Activated CD8-positive, alpha-beta T cell treated with anti-CD3 and anti-CD28 coated beads for 36 hours (primary cell): ENCODE measurements at regions not wholly inside any gene's neighbourhood (a gene's known extent, or its start where the extent isn't known, plus 50 kb on each side); places are given as distances from the start of the nearest gene placed in this dataset.

Experiments used
- ATAC-seq: fragments of 200-7000 bp; cut with Tn5 transposase; one replicate; pipeline ENCODE4 v1.10.0; 2021; ENCODE audit warnings: mild to moderate bottlenecking, moderate library complexity
- CTCF ChIA-PET: fragments of 350-600 bp; sonication (Branson Sonifier 250); formaldehyde crosslinking; loops from one replicate; lab custom pipeline; 2021; ENCODE audit warnings: antibody characterized with exemption; lab: Charles Lee
- POLR2A ChIA-PET: fragments of 350-600 bp; sonication (Branson Sonifier 250); formaldehyde crosslinking; loops from one replicate; lab custom pipeline; 2021; ENCODE audit warnings: antibody characterized with exemption; lab: Charles Lee
- DNase-seq: peaks from one replicate; pipeline ENCODE4 v3.0.0-alpha.2; 2020
- H3K27ac Mint-ChIP-seq: one replicate; pipeline ENCODE4 v1.8.0; 2021; ENCODE audit warnings: mild to moderate bottlenecking, mixed read lengths
- H3K27me3 Mint-ChIP-seq: one replicate; pipeline ENCODE4 v1.8.0; 2021; ENCODE audit warnings: mixed read lengths
- H3K36me3 Mint-ChIP-seq: one replicate; pipeline ENCODE4 v1.8.0; 2021; ENCODE audit warnings: low read depth, mixed read lengths
- H3K4me1 Mint-ChIP-seq: one replicate; pipeline ENCODE4 v1.8.0; 2021; ENCODE audit warnings: low read depth, mixed read lengths
- H3K4me3 Mint-ChIP-seq: one replicate; pipeline ENCODE4 v1.8.0; 2021; ENCODE audit warnings: mild to moderate bottlenecking, moderate library complexity, mixed read lengths
- H3K9me3 Mint-ChIP-seq: one replicate; pipeline ENCODE4 v1.8.0; 2021; ENCODE audit warnings: mixed read lengths
- CTCF ChIP-seq: fragments of 200-600 bp; IDR thresholded peaks from one replicate; pipeline ENCODE4 v1.8.0; 2022; ENCODE audit warnings: antibody characterized with exemption, mild to moderate bottlenecking
- intact Hi-C: fragments of 100-400 bp; cut with micrococcal nuclease; formaldehyde crosslinking; loops from one replicate; pipeline ENCODE4 v1.10.0; 2022

DNA sequence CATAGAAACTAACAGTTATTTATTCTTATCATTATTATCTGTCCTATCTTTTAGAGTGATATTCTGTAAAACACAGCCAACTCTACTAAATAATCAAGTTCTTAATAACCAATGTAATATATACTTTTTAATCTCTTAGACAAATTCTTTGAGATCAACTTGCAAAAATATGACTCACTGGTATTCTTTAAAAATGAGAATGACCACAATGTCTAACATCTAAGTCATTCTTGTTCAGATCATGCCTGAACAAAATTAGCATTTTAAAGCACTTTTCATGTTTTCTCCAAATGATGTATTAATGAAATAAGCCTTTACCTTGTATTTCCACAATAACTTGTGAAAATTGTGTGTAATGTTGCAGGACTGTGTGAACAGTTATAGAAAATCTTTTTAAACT is 356.9 kb upstream of the RGMB start:
- ATAC-seq (no peak), DNase-seq (no peak)
- H3K36me3 Mint-ChIP-seq, result no peaks in the 10 kb centered on the region
- CTCF ChIA-PET, result no interaction called here
- no peaks in the 10 kb centered on the region for H3K9me3 Mint-ChIP-seq
- no peak overlapping the region for H3K27ac Mint-ChIP-seq
- TF ChIP-seq CTCF, result no peak
- no peaks in the 10 kb centered on the region for H3K4me1 Mint-ChIP-seq
- intact Hi-C loops, result no loop called here
- no peak overlapping the region for H3K4me3 Mint-ChIP-seq
- POLR2A ChIA-PET, result no interaction called here
- no peaks in the 10 kb centered on the region for H3K27me3 Mint-ChIP-seq

DNA sequence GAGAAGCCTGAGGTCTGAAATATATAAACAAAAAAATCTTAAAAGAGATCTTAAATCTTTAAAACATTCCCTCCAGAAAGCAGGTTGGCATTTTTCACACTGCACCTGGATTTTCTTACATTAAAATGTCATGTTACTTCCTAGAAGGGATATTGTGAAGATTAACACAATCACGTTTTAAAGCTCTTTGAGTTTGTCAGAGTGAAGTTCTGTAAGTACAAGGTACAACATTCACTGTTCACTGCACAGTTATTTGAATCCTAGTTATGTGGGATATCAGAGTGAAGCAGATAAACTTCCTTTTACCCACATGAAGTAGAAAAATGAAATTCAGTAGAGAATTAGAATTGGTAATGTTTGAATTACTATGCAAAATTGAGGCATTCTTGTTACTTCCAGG is 353.6 kb upstream of the RGMB start:
- Mint-ChIP-seq H3K9me3 (no peaks in the 10 kb centered on the region), H3K36me3 (no peaks in the 10 kb centered on the region), H3K4me1 (no peaks in the 10 kb centered on the region), H3K27me3 (no peaks in the 10 kb centered on the region), H3K4me3 (no peak overlapping the region), H3K27ac (no peak overlapping the region)
- TF ChIP-seq CTCF, result no peak
- DNase-seq (no peak), ATAC-seq (no peak)
- ChIA-PET POLR2A (no interaction called here), CTCF (no interaction called here)
- intact Hi-C loops, result no loop called here

DNA sequence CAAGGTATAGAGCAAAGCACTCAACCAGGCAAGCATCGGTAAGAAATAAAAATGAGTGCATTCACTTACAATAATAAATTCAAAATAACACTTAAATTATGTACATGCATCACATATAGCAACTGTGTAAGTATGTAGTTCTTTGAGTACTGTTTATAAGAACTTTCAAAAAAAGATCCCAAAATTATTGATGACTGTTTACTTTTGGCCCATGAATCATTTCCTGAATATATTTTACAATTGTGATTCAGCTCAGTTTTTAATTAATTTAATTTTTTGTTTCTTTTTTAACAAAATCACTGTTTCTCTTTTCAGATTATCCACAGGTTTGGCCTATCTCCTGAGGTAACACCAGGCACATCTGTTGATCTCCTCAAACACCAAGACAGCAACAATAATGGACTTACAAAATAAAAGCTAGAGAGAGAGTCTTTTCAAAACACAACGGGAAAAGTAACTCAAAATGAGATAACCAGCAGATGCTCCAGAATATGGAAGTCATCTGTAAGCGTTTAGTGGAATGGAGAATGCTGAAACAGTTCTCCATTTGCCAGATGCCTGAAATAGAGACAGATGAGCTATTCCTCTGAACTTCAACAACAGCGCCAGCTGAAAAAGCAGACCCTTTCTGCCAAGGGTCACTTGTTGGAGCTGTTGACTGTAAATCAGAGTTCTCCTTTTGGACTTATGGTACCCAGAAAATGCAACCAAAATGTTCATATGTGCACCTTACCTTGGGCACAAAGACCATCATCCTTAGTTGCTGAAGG is 348.6 kb upstream of the RGMB start:
- Mint-ChIP-seq H3K27ac (no peak overlapping the region), H3K9me3 (no peaks in the 10 kb centered on the region), H3K4me1 (peaks cover 3% of the 10 kb centered on the region), H3K27me3 (no peaks in the 10 kb centered on the region), H3K36me3 (no peaks in the 10 kb centered on the region), H3K4me3 (no peak overlapping the region)
- intact Hi-C loops, result no loop called here
- ATAC-seq, result no peak
- TF ChIP-seq CTCF, result no peak
- ChIA-PET POLR2A (interaction anchor here (0.6 kb wide), 1 partner anchor 164 kb away, joined by 5 read pairs; no protein-coding TSS in a partner anchor), CTCF (no interaction called here)
- no peak for DNase-seq

GRCh38 chr5:98425640-98426039 is 347.8 kb upstream of the RGMB start:
- Mint-ChIP-seq H3K4me3 (no peak overlapping the region), H3K4me1 (peaks cover 3% of the 10 kb centered on the region), H3K9me3 (no peaks in the 10 kb centered on the region), H3K27ac (no peak overlapping the region), H3K36me3 (no peaks in the 10 kb centered on the region), H3K27me3 (no peaks in the 10 kb centered on the region)
- intact Hi-C loops, result no loop called here
- no peak for DNase-seq
- no peak for TF ChIP-seq CTCF
- no peak for ATAC-seq
- CTCF ChIA-PET, result no interaction called here
- POLR2A ChIA-PET, result no interaction called here

DNA sequence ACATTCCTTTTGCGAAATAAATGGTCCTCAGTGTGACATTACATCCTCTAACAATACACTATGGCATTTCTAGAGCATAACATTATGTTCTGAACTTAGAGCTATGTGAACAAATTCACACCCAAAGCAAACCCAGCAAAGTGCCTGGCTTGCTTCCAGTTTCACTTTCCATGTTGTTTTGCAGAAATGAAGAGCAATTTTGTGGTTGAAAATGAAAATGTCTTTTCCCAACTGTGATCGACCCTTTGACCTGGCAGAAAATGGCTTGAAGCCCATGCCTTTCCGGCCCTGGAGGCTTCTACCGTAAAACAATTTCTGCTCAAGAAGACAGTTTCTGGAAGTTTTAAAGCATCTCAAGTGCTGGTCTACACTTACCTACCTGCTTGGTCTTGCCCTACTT is 344.7 kb upstream of the RGMB start:
- no peak for TF ChIP-seq CTCF
- ChIA-PET POLR2A (no interaction called here), CTCF (no interaction called here)
- Mint-ChIP-seq H3K4me1 (peaks cover 3% of the 10 kb centered on the region), H3K36me3 (no peaks in the 10 kb centered on the region), H3K4me3 (no peak overlapping the region), H3K9me3 (no peaks in the 10 kb centered on the region), H3K27ac (no peak overlapping the region), H3K27me3 (no peaks in the 10 kb centered on the region)
- ATAC-seq (no peak), DNase-seq (no peak)
- intact Hi-C loops, result no loop called here
